ENCODE measurements at regions not wholly inside any gene's neighbourhood (a gene's known extent, or its start where the extent isn't known, plus 50 kb on each side); places are given as distances from the start of the nearest gene placed in this dataset.

DNA sequence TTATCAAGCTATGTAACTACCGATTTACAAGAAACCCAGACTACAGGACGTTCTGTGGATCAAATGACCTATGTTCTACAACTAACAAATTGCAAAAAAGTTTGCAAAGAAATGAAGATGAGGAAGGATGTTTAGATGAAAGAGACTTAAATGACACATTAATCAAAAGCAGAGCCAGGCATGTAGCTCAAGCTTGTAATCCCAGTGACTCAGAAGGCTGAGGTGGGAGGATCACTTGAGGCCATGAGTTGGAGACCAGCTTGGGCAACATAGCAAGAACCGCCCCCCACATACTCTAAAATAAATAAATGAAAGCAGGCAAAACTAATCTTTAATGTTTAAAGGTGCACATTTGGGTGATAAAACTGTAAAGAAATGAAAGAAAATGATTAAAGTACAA, 331.9 kb downstream of the BTG1 start:
- Histone ChIP-seq H3K36me3 (replicated peaks; ENCODE audit: insufficient read depth, low read length) (no peaks in the 10 kb centered on the region), H3K4me2 (ENCODE audit: low read depth, low read length) (no peak overlapping the region)

DNA sequence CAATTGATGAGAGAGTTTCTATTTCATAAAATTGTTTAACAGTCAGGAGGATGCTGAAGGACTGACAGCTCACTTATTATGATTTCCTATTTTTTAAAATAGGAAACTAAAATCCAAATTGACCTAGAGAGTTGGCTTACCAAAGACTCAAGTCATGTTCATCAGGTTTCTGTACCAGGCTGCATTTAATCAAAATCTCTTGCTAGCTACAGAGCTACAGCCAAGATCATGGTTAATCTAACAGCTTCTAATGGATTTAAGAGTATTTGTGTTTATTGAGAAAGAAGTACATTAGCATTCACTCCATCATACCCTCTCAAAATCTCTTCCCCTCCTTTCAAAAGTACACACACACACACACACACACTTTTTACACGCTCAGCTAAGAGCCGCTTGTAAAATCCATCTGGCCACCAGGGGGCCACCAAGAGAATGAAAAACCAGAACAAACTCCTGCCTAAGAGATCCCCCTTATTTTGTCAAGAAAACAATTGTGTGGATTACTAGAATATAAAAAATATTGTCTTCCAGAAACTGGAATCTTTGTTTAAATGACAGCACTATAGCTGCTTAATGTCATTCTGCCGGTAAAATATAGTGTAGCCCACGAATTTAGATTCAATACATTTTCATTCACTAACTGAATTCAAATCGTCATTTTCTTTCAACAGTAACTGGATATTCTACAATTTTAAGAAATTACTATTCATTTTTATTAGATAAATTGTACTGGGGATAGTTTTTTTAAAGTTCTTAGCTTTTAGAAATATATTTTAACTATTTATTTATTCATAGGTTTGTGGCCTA, 334.0 kb downstream of the BTG1 start:
- Histone ChIP-seq H3K27ac (ENCODE audit: low read length) (no peak overlapping the region), H3K4me3 (ENCODE audit: low read length) (no peak overlapping the region), H3K79me2 (ENCODE audit: low read length) (no peaks in the 10 kb centered on the region), H3F3A (ENCODE audit: insufficient read depth, low read length) (no peaks in the 10 kb centered on the region), H3K9me2 (replicated peaks; ENCODE audit: insufficient read depth, low read length) (no peaks in the 10 kb centered on the region), H3K4me1 (ENCODE audit: low read length) (no peaks in the 10 kb centered on the region), H3K9ac (ENCODE audit: low read length) (no peak overlapping the region), H3K9me3 (replicated peaks; ENCODE audit: insufficient read depth, low read length) (no peaks in the 10 kb centered on the region), H3K27me3 (replicated peaks; ENCODE audit: insufficient read depth, low read length) (no peaks in the 10 kb centered on the region), H4K20me1 (ENCODE audit: insufficient read depth, low read length) (no peaks in the 10 kb centered on the region), H2AFZ (ENCODE audit: low read length) (no peak overlapping the region), H3K36me3 (replicated peaks; ENCODE audit: insufficient read depth, low read length) (no peaks in the 10 kb centered on the region), H3K4me2 (ENCODE audit: low read depth, low read length) (no peak overlapping the region)
- TF ChIP-seq, protein P1, sequence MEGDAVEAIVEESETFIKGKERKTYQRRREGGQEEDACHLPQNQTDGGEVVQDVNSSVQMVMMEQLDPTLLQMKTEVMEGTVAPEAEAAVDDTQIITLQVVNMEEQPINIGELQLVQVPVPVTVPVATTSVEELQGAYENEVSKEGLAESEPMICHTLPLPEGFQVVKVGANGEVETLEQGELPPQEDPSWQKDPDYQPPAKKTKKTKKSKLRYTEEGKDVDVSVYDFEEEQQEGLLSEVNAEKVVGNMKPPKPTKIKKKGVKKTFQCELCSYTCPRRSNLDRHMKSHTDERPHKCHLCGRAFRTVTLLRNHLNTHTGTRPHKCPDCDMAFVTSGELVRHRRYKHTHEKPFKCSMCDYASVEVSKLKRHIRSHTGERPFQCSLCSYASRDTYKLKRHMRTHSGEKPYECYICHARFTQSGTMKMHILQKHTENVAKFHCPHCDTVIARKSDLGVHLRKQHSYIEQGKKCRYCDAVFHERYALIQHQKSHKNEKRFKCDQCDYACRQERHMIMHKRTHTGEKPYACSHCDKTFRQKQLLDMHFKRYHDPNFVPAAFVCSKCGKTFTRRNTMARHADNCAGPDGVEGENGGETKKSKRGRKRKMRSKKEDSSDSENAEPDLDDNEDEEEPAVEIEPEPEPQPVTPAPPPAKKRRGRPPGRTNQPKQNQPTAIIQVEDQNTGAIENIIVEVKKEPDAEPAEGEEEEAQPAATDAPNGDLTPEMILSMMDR (IDR thresholded peaks at IDR 0.05; ENCODE audit: low read length), result peak; percentile 72
- no peak for TF ChIP-seq EZH2phosphoT487 (IDR thresholded peaks at IDR 0.05; ENCODE audit: low read length)
- DNase-seq, result peak; percentile 62

More for the DNA sequence above, 331.9 kb downstream of the BTG1 start:
- Histone ChIP-seq H3K79me2 (ENCODE audit: low read length) (no peaks in the 10 kb centered on the region), H3K9ac (ENCODE audit: low read length) (no peak overlapping the region), H2AFZ (ENCODE audit: low read length) (no peak overlapping the region), H3K9me3 (replicated peaks; ENCODE audit: insufficient read depth, low read length) (no peaks in the 10 kb centered on the region), H3K4me1 (ENCODE audit: low read length) (no peaks in the 10 kb centered on the region), H3K27ac (ENCODE audit: low read length) (no peak overlapping the region), H4K20me1 (ENCODE audit: insufficient read depth, low read length) (no peaks in the 10 kb centered on the region), H3K9me2 (replicated peaks; ENCODE audit: insufficient read depth, low read length) (no peaks in the 10 kb centered on the region), H3K27me3 (replicated peaks; ENCODE audit: insufficient read depth, low read length) (no peaks in the 10 kb centered on the region), H3F3A (ENCODE audit: insufficient read depth, low read length) (no peaks in the 10 kb centered on the region), H3K4me3 (ENCODE audit: low read length) (no peak overlapping the region)
- TF ChIP-seq EZH2 (optimal IDR thresholded peaks at IDR 0.05; ENCODE audit: low read depth, low read length) (no peak), EZH2phosphoT487 (IDR thresholded peaks at IDR 0.05; ENCODE audit: low read length) (no peak)
- TF ChIP-seq, protein P1 (IDR thresholded peaks at IDR 0.05; ENCODE audit: low read length), result no peak
- DNase-seq, result no peak

DNA sequence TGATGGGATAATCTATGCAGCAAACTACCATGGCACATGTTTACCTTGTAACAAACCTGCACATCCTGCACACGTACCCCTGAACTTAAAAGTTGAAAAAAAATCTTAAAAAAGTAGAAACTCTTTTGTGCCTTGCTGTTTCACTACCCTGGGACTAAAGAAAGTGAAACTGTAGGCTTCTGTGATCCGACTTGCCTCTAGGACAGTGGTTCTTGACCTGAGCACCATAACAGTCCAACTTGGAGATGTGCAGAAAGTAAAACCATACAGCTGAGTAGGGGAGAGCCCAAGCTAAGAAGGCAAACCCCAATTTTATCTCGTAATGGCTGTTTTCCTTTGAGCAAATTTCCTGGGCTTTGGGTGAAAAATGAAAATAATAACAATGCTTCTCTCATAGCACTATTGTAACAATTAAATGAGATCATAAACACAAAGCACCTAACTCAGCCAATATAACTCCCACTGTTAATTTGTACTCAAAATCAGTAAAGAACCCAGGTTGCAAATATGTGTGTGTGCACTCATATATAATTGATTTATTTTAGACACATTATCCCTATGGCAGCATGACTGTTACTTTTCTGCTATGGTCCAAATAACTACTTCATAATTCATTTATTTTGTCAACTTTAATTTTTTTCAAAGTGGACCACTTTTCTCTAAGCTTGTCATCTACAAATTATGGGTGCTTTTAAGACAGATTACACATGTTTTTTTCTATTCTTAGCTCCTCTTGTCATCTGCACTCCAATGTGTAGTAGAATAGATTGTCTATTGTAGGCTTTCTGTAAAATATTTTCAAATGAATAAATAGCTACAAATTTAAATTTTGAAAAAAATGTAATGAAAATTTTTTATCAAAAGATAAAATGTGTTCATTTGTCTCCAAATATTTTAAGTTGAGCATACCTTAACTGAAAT, 334.9 kb downstream of the BTG1 start:
- no peaks in the 10 kb centered on the region for H3K36me3 ChIP-seq (replicated peaks; ENCODE audit: insufficient read depth, low read length)
- H4K20me1 ChIP-seq (ENCODE audit: insufficient read depth, low read length), result no peaks in the 10 kb centered on the region
- TF ChIP-seq, protein P1 (IDR thresholded peaks at IDR 0.05; ENCODE audit: low read length), result no peak
- TF ChIP-seq EZH2phosphoT487 (IDR thresholded peaks at IDR 0.05; ENCODE audit: low read length) (no peak), EZH2 (optimal IDR thresholded peaks at IDR 0.05; ENCODE audit: low read depth, low read length) (no peak)
- H3K9me3 ChIP-seq (replicated peaks; ENCODE audit: insufficient read depth, low read length), result no peaks in the 10 kb centered on the region
- no peak for DNase-seq
- H3K79me2 ChIP-seq (ENCODE audit: low read length), result no peaks in the 10 kb centered on the region
- no peaks in the 10 kb centered on the region for H3K27me3 ChIP-seq (replicated peaks; ENCODE audit: insufficient read depth, low read length)
- H3F3A ChIP-seq (ENCODE audit: insufficient read depth, low read length), result no peaks in the 10 kb centered on the region
- H3K4me2 ChIP-seq (ENCODE audit: low read depth, low read length), result no peak overlapping the region
- H3K9ac ChIP-seq (ENCODE audit: low read length), result no peak overlapping the region
- H3K27ac ChIP-seq (ENCODE audit: low read length), result no peak overlapping the region
- H3K9me2 ChIP-seq (replicated peaks; ENCODE audit: insufficient read depth, low read length), result no peaks in the 10 kb centered on the region
- H3K4me3 ChIP-seq (ENCODE audit: low read length), result no peak overlapping the region
- H2AFZ ChIP-seq (ENCODE audit: low read length), result no peak overlapping the region
- H3K4me1 ChIP-seq (ENCODE audit: low read length), result no peaks in the 10 kb centered on the region
